ENCODE measurements at regions not wholly inside any gene's neighbourhood (a gene's known extent, or its start where the extent isn't known, plus 50 kb on each side); places are given as distances from the start of the nearest gene placed in this dataset.

DNA sequence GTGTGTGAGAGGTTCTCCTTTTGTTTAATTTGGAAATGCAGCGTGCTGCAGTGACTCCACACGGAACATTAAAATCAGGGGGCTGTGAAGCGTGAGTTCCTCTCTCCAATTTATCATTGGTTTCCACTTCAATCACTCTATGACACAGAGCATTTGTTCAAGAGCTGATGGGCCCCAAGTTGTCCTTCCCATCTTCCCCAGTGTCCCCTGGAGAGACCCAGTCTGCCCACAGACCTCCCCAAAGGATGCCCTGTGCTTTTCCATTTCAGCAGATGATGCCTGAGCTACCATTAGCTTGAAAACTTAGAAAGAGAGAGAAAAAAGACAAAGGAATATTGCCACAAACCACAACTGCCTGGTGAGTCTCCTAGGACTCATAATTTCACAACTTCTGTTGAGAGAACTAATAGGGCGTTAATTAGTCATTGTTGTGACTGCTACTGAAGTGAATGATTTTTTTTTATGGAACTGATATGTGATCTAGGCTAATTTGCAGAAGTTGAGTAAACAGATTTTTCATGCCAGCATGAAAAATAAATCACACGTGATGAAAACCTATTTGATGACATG lies 772.7 kb downstream of the SEMA5A start:
- DNase-seq = no peak
- H3K27ac Mint-ChIP-seq (ENCODE audit: unreplicated experiment) = no peak overlapping the region
- peaks cover 4% of the 10 kb centered on the region for H3K9me3 Mint-ChIP-seq (ENCODE audit: low read depth, unreplicated experiment)
- BruUV-seq (replicated peaks) = no TSS peak
- H3K4me3 Mint-ChIP-seq (ENCODE audit: low read depth, unreplicated experiment) = no peak overlapping the region
- no peaks in the 10 kb centered on the region for H3K27me3 Mint-ChIP-seq (ENCODE audit: unreplicated experiment)
- TF ChIP-seq, protein P1, sequence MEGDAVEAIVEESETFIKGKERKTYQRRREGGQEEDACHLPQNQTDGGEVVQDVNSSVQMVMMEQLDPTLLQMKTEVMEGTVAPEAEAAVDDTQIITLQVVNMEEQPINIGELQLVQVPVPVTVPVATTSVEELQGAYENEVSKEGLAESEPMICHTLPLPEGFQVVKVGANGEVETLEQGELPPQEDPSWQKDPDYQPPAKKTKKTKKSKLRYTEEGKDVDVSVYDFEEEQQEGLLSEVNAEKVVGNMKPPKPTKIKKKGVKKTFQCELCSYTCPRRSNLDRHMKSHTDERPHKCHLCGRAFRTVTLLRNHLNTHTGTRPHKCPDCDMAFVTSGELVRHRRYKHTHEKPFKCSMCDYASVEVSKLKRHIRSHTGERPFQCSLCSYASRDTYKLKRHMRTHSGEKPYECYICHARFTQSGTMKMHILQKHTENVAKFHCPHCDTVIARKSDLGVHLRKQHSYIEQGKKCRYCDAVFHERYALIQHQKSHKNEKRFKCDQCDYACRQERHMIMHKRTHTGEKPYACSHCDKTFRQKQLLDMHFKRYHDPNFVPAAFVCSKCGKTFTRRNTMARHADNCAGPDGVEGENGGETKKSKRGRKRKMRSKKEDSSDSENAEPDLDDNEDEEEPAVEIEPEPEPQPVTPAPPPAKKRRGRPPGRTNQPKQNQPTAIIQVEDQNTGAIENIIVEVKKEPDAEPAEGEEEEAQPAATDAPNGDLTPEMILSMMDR (IDR thresholded peaks at IDR 0.05; ENCODE audit: unreplicated experiment) = no peak
- H3K4me1 Mint-ChIP-seq (ENCODE audit: low read depth, unreplicated experiment) = no peaks in the 10 kb centered on the region
- intact Hi-C loops (cut with micrococcal nuclease; ENCODE audit: unreplicated experiment) = no loop called here
- H3K36me3 Mint-ChIP-seq (ENCODE audit: insufficient read depth, unreplicated experiment) = no peaks in the 10 kb centered on the region
- CTCF ChIA-PET = no interaction called here

DNA sequence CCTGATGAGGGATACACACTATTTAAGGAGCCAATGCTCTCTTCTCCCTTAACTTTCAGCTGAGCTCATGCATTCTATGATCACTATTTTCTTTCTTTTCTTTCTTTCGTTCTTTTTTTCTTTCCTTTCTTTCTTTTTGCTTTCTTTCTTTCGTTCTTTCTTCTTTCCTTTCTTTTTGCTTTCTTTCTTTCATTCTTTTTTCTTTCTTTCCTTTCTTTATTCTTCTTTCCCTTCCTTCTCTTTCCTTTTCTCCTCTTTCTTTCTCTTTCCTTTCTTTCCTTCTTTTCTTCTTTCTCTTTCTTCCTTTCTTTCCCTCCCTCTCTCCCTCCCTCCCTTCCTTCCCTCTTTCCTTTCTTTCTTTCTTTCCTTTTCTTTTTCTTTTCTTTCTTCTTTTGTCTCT lies 761.2 kb downstream of the SEMA5A start:
- Mint-ChIP-seq H3K27me3 (ENCODE audit: unreplicated experiment) (no peaks in the 10 kb centered on the region), H3K36me3 (ENCODE audit: insufficient read depth, unreplicated experiment) (no peaks in the 10 kb centered on the region), H3K4me3 (ENCODE audit: low read depth, unreplicated experiment) (no peak overlapping the region), H3K4me1 (ENCODE audit: low read depth, unreplicated experiment) (no peaks in the 10 kb centered on the region), H3K9me3 (ENCODE audit: low read depth, unreplicated experiment) (peaks cover 25% of the 10 kb centered on the region), H3K27ac (ENCODE audit: unreplicated experiment) (no peak overlapping the region)
- CTCF ChIA-PET = no interaction called here
- TF ChIP-seq, protein P1 (IDR thresholded peaks at IDR 0.05; ENCODE audit: unreplicated experiment) = no peak
- no TSS peak for BruUV-seq (replicated peaks)
- no peak for DNase-seq
- intact Hi-C loops (cut with micrococcal nuclease; ENCODE audit: unreplicated experiment) = no loop called here

DNA sequence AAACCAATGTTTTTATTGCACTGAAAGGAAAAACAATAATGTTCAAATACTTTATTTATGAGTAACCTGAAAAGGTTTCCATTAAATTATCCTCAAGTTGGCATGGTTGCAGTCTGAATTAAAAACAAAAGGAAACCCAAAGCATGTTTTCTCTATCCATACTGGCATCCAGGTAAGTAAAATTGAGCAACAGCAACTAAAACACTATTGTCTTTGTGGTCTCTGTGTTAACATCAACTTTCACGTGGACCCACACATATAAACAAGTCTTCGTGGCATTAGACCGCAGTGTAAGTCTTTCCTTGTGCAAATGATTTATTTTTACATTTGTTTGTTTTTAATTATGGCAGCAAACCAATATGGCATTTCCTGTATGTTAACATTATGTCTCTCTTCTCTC lies 757.6 kb downstream of the SEMA5A start:
- no TSS peak for BruUV-seq (replicated peaks)
- Mint-ChIP-seq H3K9me3 (ENCODE audit: low read depth, unreplicated experiment) (peaks cover 21% of the 10 kb centered on the region), H3K4me1 (ENCODE audit: low read depth, unreplicated experiment) (no peaks in the 10 kb centered on the region), H3K36me3 (ENCODE audit: insufficient read depth, unreplicated experiment) (no peaks in the 10 kb centered on the region), H3K4me3 (ENCODE audit: low read depth, unreplicated experiment) (no peak overlapping the region), H3K27me3 (ENCODE audit: unreplicated experiment) (no peaks in the 10 kb centered on the region), H3K27ac (ENCODE audit: unreplicated experiment) (no peak overlapping the region)
- intact Hi-C loops (cut with micrococcal nuclease; ENCODE audit: unreplicated experiment) = no loop called here
- TF ChIP-seq, protein P1 (IDR thresholded peaks at IDR 0.05; ENCODE audit: unreplicated experiment) = no peak
- CTCF ChIA-PET = no interaction called here
- no peak for DNase-seq

DNA sequence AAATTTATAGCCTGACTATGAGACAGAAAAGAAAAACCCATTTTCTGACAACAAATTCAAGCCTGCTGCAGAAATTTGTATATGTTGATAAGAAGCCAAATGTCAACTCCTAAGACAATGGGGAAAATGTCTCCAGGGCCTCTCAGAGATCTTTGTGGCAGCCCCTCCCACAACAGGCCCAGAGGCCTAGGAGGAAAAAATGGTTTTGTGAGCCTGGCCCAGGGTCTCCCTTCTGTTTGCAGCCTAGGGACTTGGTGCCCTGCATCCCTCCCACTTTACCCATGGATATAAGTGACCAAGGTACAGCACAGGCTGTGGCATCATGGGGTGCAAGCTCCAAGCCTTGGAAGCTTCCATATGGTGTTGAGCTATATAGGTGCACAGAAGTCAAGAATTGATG lies 740.2 kb downstream of the SEMA5A start:
- no peaks in the 10 kb centered on the region for H3K36me3 Mint-ChIP-seq (ENCODE audit: insufficient read depth, unreplicated experiment)
- H3K4me3 Mint-ChIP-seq (ENCODE audit: low read depth, unreplicated experiment) = no peak overlapping the region
- BruUV-seq (replicated peaks) = no TSS peak
- TF ChIP-seq, protein P1 (IDR thresholded peaks at IDR 0.05; ENCODE audit: unreplicated experiment) = no peak
- DNase-seq = no peak
- H3K27ac Mint-ChIP-seq (ENCODE audit: unreplicated experiment) = no peak overlapping the region
- CTCF ChIA-PET = no interaction called here
- peaks cover 24% of the 10 kb centered on the region for H3K9me3 Mint-ChIP-seq (ENCODE audit: low read depth, unreplicated experiment)
- no peaks in the 10 kb centered on the region for H3K27me3 Mint-ChIP-seq (ENCODE audit: unreplicated experiment)
- H3K4me1 Mint-ChIP-seq (ENCODE audit: low read depth, unreplicated experiment) = no peaks in the 10 kb centered on the region
- intact Hi-C loops (cut with micrococcal nuclease; ENCODE audit: unreplicated experiment) = no loop called here
